ENCODE measurements at regions not wholly inside any gene's neighbourhood (a gene's known extent, or its start where the extent isn't known, plus 50 kb on each side); places are given as distances from the start of the nearest gene placed in this dataset.

- no peak for DNase-seq (ENCODE audit: low read depth, low spot score)
Observed at GRCh38 chr3:57009802-57010201, 50.7 kb upstream of the SPATA12 start.

DNA sequence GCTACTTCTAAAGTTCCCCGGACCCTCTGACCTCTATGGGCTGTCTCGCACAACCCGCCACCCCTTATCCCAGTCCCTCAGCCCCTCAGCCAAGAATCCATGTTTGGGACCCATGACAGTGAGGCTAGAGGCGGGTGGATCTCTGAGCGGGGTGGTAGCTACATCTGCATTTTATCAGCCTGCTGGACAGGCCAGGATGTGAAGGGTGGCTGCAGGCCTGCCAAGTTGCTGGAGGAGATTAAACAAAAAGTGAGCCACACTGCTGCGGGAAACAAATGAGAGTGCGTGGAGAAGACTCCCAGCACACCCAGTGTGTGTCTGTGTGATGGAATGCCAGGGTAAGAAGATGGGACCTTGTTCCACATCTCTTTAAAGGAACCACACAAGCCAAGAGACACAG is 51.1 kb upstream of the SPATA12 start:
- DNase-seq (ENCODE audit: low read depth, low spot score): no peak

GRCh38 chr3:57007521-57008460 is 52.7 kb upstream of the SPATA12 start:
- DNase-seq (ENCODE audit: low read depth, low spot score): no peak

DNA sequence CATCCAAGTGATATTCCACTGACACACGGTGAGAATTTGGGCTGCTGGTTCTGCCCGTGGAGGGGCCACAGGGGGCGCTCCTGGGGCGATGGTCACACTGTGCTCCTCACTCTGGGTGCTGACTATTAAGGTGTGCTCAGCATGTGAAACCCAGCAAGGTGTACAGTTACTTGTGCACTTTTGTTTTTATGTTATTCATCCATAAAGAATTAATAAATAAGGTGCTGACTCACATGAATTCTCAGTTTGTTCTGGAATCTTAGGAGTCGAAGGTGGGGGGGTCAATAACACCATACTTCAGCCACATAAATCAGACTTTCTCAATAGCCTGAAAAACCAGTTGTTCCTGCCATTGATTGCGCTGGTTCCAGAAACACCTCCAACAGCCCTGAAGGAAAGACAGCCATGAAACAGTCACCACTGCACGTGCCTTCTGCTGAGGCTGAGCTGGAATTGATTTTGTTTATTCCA is 53.5 kb upstream of the SPATA12 start:
- DNase-seq (ENCODE audit: low read depth, low spot score): no peak

- DNase-seq (ENCODE audit: low read depth, low spot score): no peak
Observed at GRCh38 chr3:57006179-57006657, 54.2 kb upstream of the SPATA12 start.

- DNase-seq (ENCODE audit: low read depth, low spot score): no peak
Observed at GRCh38 chr3:57004229-57004628, 56.2 kb upstream of the SPATA12 start.

DNA sequence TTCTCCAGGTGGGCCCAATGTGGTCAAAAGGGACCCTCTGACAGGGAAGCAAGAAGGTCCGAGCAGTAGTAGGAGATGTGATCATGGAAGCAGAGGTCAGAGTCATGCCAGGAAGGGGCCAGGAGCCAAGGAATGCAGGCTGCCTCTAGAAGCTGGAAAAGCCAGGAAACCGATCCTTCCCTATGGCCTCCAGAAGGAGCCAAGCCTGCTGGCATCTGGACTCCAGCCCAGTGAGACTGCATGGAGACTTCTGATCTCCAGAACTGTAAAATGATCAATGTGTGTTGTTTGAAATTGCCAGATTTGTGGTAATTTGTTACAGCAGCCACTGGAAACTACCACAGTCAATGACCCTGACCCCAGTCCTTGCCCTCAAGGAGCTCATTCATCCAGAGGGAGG is 56.8 kb upstream of the SPATA12 start:
- no peak for DNase-seq (ENCODE audit: low read depth, low spot score)

- no peak for DNase-seq (ENCODE audit: low read depth, low spot score)
Observed at GRCh38 chr3:57001356-57001755, 59.1 kb upstream of the SPATA12 start.

GRCh38 chr3:57000012-57000411 is 60.5 kb upstream of the SPATA12 start:
- no peak for DNase-seq (ENCODE audit: low read depth, low spot score)

GRCh38 chr3:56999547-56999946 is 60.9 kb upstream of the SPATA12 start:
- DNase-seq (ENCODE audit: low read depth, low spot score): no peak

DNA sequence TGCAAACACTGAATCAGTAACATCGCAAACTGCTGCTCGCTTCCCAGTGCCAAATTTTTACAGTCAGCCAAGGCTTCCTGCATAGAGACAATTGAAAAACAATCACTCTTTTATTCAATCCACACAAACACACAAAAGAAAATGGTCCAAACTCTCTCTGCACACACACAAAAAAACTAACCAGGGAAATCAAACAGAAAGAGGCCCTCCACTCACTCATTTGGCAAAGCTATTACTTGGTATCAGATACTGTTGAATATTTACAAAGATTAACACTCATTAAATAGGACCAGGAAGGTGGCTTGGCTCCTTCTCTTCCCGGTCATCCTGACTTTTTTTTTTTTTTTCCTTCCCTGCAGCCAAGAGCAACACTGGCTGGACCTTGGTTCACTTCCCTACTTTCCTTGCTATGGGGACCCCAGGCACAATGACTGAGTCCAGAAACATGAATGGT is 62.4 kb upstream of the SPATA12 start:
- DNase-seq (ENCODE audit: low read depth, low spot score): no peak

DNA sequence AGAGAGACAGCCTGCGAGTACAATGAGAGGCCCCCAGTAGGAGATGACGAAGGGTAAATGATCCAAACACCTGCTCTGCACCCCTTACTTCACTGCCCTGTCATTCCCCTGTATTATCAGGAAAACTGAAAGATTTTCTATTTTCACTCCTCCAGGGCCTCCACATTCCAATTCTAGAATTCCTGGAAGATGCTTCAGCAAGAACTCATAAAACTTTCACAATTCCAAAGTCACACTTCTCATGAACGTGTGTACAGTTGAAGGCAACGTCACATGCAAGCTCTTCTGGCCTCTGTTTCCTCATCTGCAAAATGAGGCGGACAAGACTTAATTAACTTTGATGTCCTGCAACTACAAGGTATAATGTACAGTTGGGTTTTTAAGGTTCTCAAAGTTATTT is 62.8 kb upstream of the SPATA12 start:
- no peak for DNase-seq (ENCODE audit: low read depth, low spot score)

- DNase-seq (ENCODE audit: low read depth, low spot score): no peak
Observed at GRCh38 chr3:56997041-56997440, 63.4 kb upstream of the SPATA12 start.

- no peak for DNase-seq (ENCODE audit: low read depth, low spot score)
Observed at GRCh38 chr3:56994391-56994790, 66.1 kb upstream of the SPATA12 start.

DNA sequence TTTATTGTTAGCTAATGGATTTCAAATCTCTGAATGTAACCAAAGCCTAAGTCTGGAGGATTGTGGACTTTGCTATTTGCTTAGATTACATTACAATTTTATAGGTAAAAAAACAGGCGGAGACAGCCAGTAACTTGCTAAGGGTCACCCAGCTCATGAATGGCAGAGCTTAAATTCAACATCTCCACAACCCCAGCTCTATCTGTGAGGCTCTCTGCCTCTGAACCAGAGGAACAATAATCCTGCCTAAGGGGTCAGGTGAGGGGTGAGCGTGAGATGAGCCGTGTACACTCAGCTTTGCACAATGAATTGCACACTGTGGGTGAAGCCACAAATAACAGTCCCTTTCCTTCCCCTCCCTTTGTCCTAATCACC is 69.8 kb upstream of the SPATA12 start:
- no peak for DNase-seq (ENCODE audit: low read depth, low spot score)

- DNase-seq (ENCODE audit: low read depth, low spot score): no peak
Observed at GRCh38 chr3:56989977-56990640, 70.4 kb upstream of the SPATA12 start.

GRCh38 chr3:56989169-56989976 is 71.1 kb upstream of the SPATA12 start:
- DNase-seq (ENCODE audit: low read depth, low spot score): no peak

GRCh38 chr3:56988458-56989168 is 71.9 kb upstream of the SPATA12 start:
- DNase-seq (ENCODE audit: low read depth, low spot score): peak; percentile 37

- DNase-seq (ENCODE audit: low read depth, low spot score): no peak
Observed at GRCh38 chr3:56987238-56987895, 73.1 kb upstream of the SPATA12 start.

- no peak for DNase-seq (ENCODE audit: low read depth, low spot score)
Observed at GRCh38 chr3:56986347-56986746, 74.1 kb upstream of the SPATA12 start.

GRCh38 chr3:56985878-56986277 is 74.6 kb upstream of the SPATA12 start:
- DNase-seq (ENCODE audit: low read depth, low spot score): no peak
